HG02884 (cell line): ENCODE measurements at regions not wholly inside any gene's neighbourhood (a gene's known extent, or its start where the extent isn't known, plus 50 kb on each side); places are given as distances from the start of the nearest gene placed in this dataset.
"Not testable (repeated sequence)": the region's sequence is repeated elsewhere in the genome, so short reads cannot be mapped to it uniquely, and the experiment has no call there.

Source experiments
- ATAC-seq: cut with Tn5 transposase; IDR thresholded peaks from one replicate; pipeline ENCODE4 v1.9.1; 2021; ENCODE audit warnings: mild to moderate bottlenecking, moderate library complexity; ENCODE audit not compliant: unreplicated experiment

- ATAC-seq = not testable (repeated sequence)
Observed at GRCh38 chr1:189331071-189331470, 1146.6 kb downstream of the BRINP3 start.

GRCh38 chr1:189336115-189337100, 1141.3 kb downstream of the BRINP3 start:
- ATAC-seq = no peak

- no peak for ATAC-seq
Observed at GRCh38 chr1:189349607-189350006, 1128.1 kb downstream of the BRINP3 start.

- ATAC-seq = no peak
Observed at GRCh38 chr1:189350983-189351616, 1126.6 kb downstream of the BRINP3 start.

- no peak for ATAC-seq
Observed at GRCh38 chr1:189351960-189352359, 1125.7 kb downstream of the BRINP3 start.

GRCh38 chr1:189356206-189356605, 1121.5 kb downstream of the BRINP3 start:
- no peak for ATAC-seq

- ATAC-seq = no peak
Observed at GRCh38 chr1:189357317-189357716, 1120.3 kb downstream of the BRINP3 start.

- no peak for ATAC-seq
Observed at GRCh38 chr1:189369612-189370011, 1108.1 kb downstream of the BRINP3 start.

GRCh38 chr1:189374816-189375215, 1102.8 kb downstream of the BRINP3 start:
- no peak for ATAC-seq

GRCh38 chr1:189405419-189405818, 1072.2 kb downstream of the BRINP3 start:
- ATAC-seq = no peak

GRCh38 chr1:189409774-189410173, 1067.9 kb downstream of the BRINP3 start:
- ATAC-seq = no peak

GRCh38 chr1:189424746-189425331, 1052.8 kb downstream of the BRINP3 start:
- ATAC-seq = no peak

- ATAC-seq = no peak
Observed at GRCh38 chr1:189429610-189430009, 1048.1 kb downstream of the BRINP3 start.

- ATAC-seq = no peak
Observed at GRCh38 chr1:189431447-189431846, 1046.2 kb downstream of the BRINP3 start.

- ATAC-seq = no peak
Observed at GRCh38 chr1:189432753-189433152, 1044.9 kb downstream of the BRINP3 start.

GRCh38 chr1:189434461-189434860, 1043.2 kb downstream of the BRINP3 start:
- ATAC-seq = no peak

GRCh38 chr1:189435398-189435797, 1042.3 kb downstream of the BRINP3 start:
- no peak for ATAC-seq

GRCh38 chr1:189438808-189439207, 1038.9 kb downstream of the BRINP3 start:
- ATAC-seq = no peak

- ATAC-seq = no peak
Observed at GRCh38 chr1:189463166-189463565, 1014.5 kb downstream of the BRINP3 start.

- no peak for ATAC-seq
Observed at GRCh38 chr1:189496768-189497167, 980.9 kb downstream of the BRINP3 start.

GRCh38 chr1:189499736-189500135, 977.9 kb downstream of the BRINP3 start:
- no peak for ATAC-seq

- no peak for ATAC-seq
Observed at GRCh38 chr1:189500778-189501177, 976.9 kb downstream of the BRINP3 start.
